ENCODE measurements at regions not wholly inside any gene's neighbourhood (a gene's known extent, or its start where the extent isn't known, plus 50 kb on each side); places are given as distances from the start of the nearest gene placed in this dataset.
A peak's percentile ranks its signal among the peaks of the same experiment; 100 is the strongest.

DNA sequence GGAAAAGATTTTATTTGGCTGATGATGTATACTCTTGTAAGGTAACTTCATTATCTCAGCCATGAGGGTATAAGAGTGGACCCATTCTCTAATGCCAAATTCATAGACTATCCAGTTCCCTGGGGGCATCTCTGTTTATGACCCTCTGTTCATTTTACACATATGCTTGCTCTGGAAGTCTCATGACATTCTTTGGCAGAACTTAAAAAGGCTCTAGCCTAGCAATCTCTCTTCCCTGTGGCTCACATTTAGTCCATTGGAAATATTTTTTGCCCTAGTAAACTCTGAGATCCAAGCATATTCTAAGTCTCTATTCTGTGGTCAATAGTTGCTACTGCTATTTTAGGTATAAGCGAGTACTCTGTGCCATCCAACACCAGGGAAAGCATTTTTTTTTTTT is 1201.8 kb upstream of the ZEB2 start:
- H3K27ac Mint-ChIP-seq (ENCODE audit: low read depth, unreplicated experiment) = no peak overlapping the region
- TF ChIP-seq, protein P1, sequence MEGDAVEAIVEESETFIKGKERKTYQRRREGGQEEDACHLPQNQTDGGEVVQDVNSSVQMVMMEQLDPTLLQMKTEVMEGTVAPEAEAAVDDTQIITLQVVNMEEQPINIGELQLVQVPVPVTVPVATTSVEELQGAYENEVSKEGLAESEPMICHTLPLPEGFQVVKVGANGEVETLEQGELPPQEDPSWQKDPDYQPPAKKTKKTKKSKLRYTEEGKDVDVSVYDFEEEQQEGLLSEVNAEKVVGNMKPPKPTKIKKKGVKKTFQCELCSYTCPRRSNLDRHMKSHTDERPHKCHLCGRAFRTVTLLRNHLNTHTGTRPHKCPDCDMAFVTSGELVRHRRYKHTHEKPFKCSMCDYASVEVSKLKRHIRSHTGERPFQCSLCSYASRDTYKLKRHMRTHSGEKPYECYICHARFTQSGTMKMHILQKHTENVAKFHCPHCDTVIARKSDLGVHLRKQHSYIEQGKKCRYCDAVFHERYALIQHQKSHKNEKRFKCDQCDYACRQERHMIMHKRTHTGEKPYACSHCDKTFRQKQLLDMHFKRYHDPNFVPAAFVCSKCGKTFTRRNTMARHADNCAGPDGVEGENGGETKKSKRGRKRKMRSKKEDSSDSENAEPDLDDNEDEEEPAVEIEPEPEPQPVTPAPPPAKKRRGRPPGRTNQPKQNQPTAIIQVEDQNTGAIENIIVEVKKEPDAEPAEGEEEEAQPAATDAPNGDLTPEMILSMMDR (IDR thresholded peaks at IDR 0.05; ENCODE audit: unreplicated experiment) = no peak
- ChIA-PET POLR2A (no interaction called here), CTCF (interaction anchor here (0.7 kb wide), 1 partner anchor 169 kb away, joined by 3 read pairs; no protein-coding TSS in a partner anchor)
- DNase-seq (ENCODE audit: unreplicated experiment) = no peak
- H3K4me1 Mint-ChIP-seq (ENCODE audit: insufficient read depth, unreplicated experiment) = no peaks in the 10 kb centered on the region
- H3K27me3 Mint-ChIP-seq (ENCODE audit: insufficient read depth, unreplicated experiment) = no peaks in the 10 kb centered on the region
- no peak overlapping the region for H3K4me3 Mint-ChIP-seq (ENCODE audit: unreplicated experiment)
- no peaks in the 10 kb centered on the region for H3K36me3 Mint-ChIP-seq (ENCODE audit: insufficient read depth, unreplicated experiment)
- BruUV-seq (replicated peaks) = no TSS peak
- intact Hi-C loops (cut with micrococcal nuclease) = no loop called here
- no peaks in the 10 kb centered on the region for H3K9me3 Mint-ChIP-seq (ENCODE audit: unreplicated experiment)

DNA sequence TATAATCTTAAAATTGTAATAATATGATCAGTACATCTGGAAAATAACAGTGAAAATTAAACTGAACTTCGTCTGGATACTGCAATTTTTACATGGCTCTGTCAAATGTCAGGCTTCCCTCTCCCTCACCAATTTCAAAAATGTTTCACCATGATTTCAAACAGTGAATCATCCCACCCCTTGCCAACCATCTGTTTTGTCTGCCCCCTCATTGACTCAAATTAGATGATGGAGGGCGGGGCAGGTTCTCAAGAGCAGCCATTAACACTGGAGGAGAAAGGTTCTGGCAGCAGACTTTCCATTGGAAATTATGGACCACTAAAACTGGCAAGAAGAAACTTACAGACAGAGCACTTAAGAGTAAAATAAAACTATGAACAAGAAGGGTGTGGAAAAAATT is 1195.7 kb upstream of the ZEB2 start:
- POLR2A ChIA-PET = interaction anchor here (0.6 kb wide), 1 partner anchor 1710 kb away, joined by 3 read pairs; no protein-coding TSS in a partner anchor
- Mint-ChIP-seq H3K27me3 (ENCODE audit: insufficient read depth, unreplicated experiment) (no peaks in the 10 kb centered on the region), H3K36me3 (ENCODE audit: insufficient read depth, unreplicated experiment) (peaks cover 6% of the 10 kb centered on the region), H3K27ac (ENCODE audit: low read depth, unreplicated experiment) (no peak overlapping the region), H3K4me3 (ENCODE audit: unreplicated experiment) (no peak overlapping the region), H3K9me3 (ENCODE audit: unreplicated experiment) (peaks cover 10% of the 10 kb centered on the region), H3K4me1 (ENCODE audit: insufficient read depth, unreplicated experiment) (peaks cover 5% of the 10 kb centered on the region)
- CTCF ChIA-PET = no interaction called here
- DNase-seq (ENCODE audit: unreplicated experiment) = peak; percentile 55
- no TSS peak for BruUV-seq (replicated peaks)
- intact Hi-C loops (cut with micrococcal nuclease) = no loop called here
- TF ChIP-seq, protein P1 (IDR thresholded peaks at IDR 0.05; ENCODE audit: unreplicated experiment) = no peak

DNA sequence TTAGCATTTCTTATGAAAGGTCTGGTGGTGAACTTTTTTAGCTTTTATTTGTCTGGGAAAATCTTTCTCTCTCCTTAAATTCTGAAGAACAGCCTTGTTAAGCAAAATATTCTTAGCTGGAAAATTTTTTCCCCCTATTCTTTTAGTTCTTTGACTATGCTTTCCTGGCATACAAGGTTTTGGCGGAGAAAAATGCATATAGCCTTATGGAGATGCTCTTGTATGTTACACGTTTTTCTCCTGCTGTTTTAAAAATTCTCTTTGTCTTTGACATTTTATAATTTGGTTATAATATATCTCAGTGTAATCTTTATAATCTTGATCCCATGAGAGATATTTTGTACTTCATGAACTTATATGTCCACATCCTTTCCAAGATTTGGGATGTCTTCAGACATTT is 1190.4 kb upstream of the ZEB2 start:
- ChIA-PET CTCF (no interaction called here), POLR2A (no interaction called here)
- no peak for DNase-seq (ENCODE audit: unreplicated experiment)
- intact Hi-C loops (cut with micrococcal nuclease) = no loop called here
- H3K9me3 Mint-ChIP-seq (ENCODE audit: unreplicated experiment) = peaks cover 22% of the 10 kb centered on the region
- H3K4me3 Mint-ChIP-seq (ENCODE audit: unreplicated experiment) = no peak overlapping the region
- H3K27me3 Mint-ChIP-seq (ENCODE audit: insufficient read depth, unreplicated experiment) = no peaks in the 10 kb centered on the region
- peaks cover 6% of the 10 kb centered on the region for H3K36me3 Mint-ChIP-seq (ENCODE audit: insufficient read depth, unreplicated experiment)
- no TSS peak for BruUV-seq (replicated peaks)
- H3K4me1 Mint-ChIP-seq (ENCODE audit: insufficient read depth, unreplicated experiment) = no peaks in the 10 kb centered on the region
- no peak overlapping the region for H3K27ac Mint-ChIP-seq (ENCODE audit: low read depth, unreplicated experiment)
- TF ChIP-seq, protein P1 (IDR thresholded peaks at IDR 0.05; ENCODE audit: unreplicated experiment) = no peak

DNA sequence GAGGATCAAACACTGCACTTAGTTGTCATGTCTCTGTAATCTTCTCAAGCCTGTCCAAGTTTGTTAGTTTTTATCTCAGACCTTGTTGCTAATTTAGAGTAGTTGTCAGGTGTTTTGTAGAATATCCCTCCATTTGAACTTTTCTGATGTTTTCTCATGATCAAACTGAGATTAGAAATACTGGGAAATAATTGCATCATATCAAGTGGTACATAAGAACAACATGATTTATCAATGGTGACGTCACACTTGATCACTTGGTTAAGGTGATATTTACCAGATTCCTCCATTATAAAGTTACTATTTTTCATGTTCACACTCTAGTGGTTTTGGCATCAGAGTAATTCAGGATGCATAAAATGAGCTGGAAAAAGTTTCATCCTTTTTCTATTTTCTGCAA is 1182.4 kb upstream of the ZEB2 start:
- intact Hi-C loops (cut with micrococcal nuclease) = no loop called here
- no peak for DNase-seq (ENCODE audit: unreplicated experiment)
- ChIA-PET CTCF (interaction anchor here (0.5 kb wide), 1 partner anchor 573 kb away, joined by 3 read pairs; no protein-coding TSS in a partner anchor), POLR2A (interaction anchor here (0.7 to 1.7 kb wide), 2 partner anchors 10 to 11 kb away, joined by 3 read pairs; no protein-coding TSS in a partner anchor)
- H3K4me1 Mint-ChIP-seq (ENCODE audit: insufficient read depth, unreplicated experiment) = no peaks in the 10 kb centered on the region
- H3K36me3 Mint-ChIP-seq (ENCODE audit: insufficient read depth, unreplicated experiment) = no peaks in the 10 kb centered on the region
- H3K27me3 Mint-ChIP-seq (ENCODE audit: insufficient read depth, unreplicated experiment) = no peaks in the 10 kb centered on the region
- no peak overlapping the region for H3K4me3 Mint-ChIP-seq (ENCODE audit: unreplicated experiment)
- H3K9me3 Mint-ChIP-seq (ENCODE audit: unreplicated experiment) = peaks cover 11% of the 10 kb centered on the region
- H3K27ac Mint-ChIP-seq (ENCODE audit: low read depth, unreplicated experiment) = peak overlapping the region; percentile 25
- TF ChIP-seq, protein P1 (IDR thresholded peaks at IDR 0.05; ENCODE audit: unreplicated experiment) = no peak
- no TSS peak for BruUV-seq (replicated peaks)

All from MCF 10A (cell line).